UCSD-AML1 (cell line): ENCODE measurements at regions not wholly inside any gene's neighbourhood (a gene's known extent, or its start where the extent isn't known, plus 50 kb on each side); places are given as distances from the start of the nearest gene placed in this dataset.

ENCODE experiments used
- DNase-seq: peaks from one replicate; lab custom pipeline; 2025; ENCODE audit not compliant: unreplicated experiment; lab: John Stamatoyannopoulos, UW

- no peak for DNase-seq
Measured at GRCh38 chr3:117486719-117487716, 777.4 kb downstream of the TUSC7 start.

GRCh38 chr3:117488983-117489382, 779.4 kb downstream of the TUSC7 start:
- no peak for DNase-seq

- no peak for DNase-seq
Measured at GRCh38 chr3:117489663-117490079, 780.1 kb downstream of the TUSC7 start.

- no peak for DNase-seq
Measured at GRCh38 chr3:117490716-117491115, 781.1 kb downstream of the TUSC7 start.

- no peak for DNase-seq
Measured at GRCh38 chr3:117495620-117496019, 786.0 kb downstream of the TUSC7 start.

- DNase-seq = no peak
Measured at GRCh38 chr3:117499189-117499870, 789.8 kb downstream of the TUSC7 start.

GRCh38 chr3:117507958-117508357, 798.4 kb downstream of the TUSC7 start:
- no peak for DNase-seq

GRCh38 chr3:117509858-117510257, 800.3 kb downstream of the TUSC7 start:
- no peak for DNase-seq

GRCh38 chr3:117510396-117510795, 800.8 kb downstream of the TUSC7 start:
- DNase-seq = no peak

GRCh38 chr3:117512975-117513374, 803.4 kb downstream of the TUSC7 start:
- no peak for DNase-seq

- DNase-seq = no peak
Measured at GRCh38 chr3:117515309-117515708, 805.7 kb downstream of the TUSC7 start.

- no peak for DNase-seq
Measured at GRCh38 chr3:117518364-117518763, 808.8 kb downstream of the TUSC7 start.

GRCh38 chr3:117519776-117520175, 810.2 kb downstream of the TUSC7 start:
- DNase-seq = no peak

- no peak for DNase-seq
Measured at GRCh38 chr3:117520582-117520981, 811.0 kb downstream of the TUSC7 start.

GRCh38 chr3:117523418-117523817, 813.8 kb downstream of the TUSC7 start:
- DNase-seq = no peak

- no peak for DNase-seq
Measured at GRCh38 chr3:117524890-117525289, 815.3 kb downstream of the TUSC7 start.

GRCh38 chr3:117526470-117527079, 817.0 kb downstream of the TUSC7 start:
- no peak for DNase-seq

GRCh38 chr3:117527346-117527745, 817.8 kb downstream of the TUSC7 start:
- DNase-seq = no peak

- DNase-seq = no peak
Measured at GRCh38 chr3:117528688-117529087, 819.1 kb downstream of the TUSC7 start.

- DNase-seq = no peak
Measured at GRCh38 chr3:117531078-117531767, 821.6 kb downstream of the TUSC7 start.

- no peak for DNase-seq
Measured at GRCh38 chr3:117532268-117532667, 822.7 kb downstream of the TUSC7 start.
